HG03442 (cell line): ENCODE measurements at regions not wholly inside any gene's neighbourhood (a gene's known extent, or its start where the extent isn't known, plus 50 kb on each side); places are given as distances from the start of the nearest gene placed in this dataset.

Experiments used
- ATAC-seq: cut with Tn5 transposase; IDR thresholded peaks from one replicate; pipeline ENCODE4 v1.9.1; 2021; ENCODE audit warnings: mild to moderate bottlenecking, moderate library complexity; ENCODE audit not compliant: unreplicated experiment

GRCh38 chr7:46559194-46559832 lies 638.2 kb upstream of the IGFBP3 start:
- no peak for ATAC-seq

- no peak for ATAC-seq
Measured at GRCh38 chr7:46558482-46559193, 637.6 kb upstream of the IGFBP3 start.

DNA sequence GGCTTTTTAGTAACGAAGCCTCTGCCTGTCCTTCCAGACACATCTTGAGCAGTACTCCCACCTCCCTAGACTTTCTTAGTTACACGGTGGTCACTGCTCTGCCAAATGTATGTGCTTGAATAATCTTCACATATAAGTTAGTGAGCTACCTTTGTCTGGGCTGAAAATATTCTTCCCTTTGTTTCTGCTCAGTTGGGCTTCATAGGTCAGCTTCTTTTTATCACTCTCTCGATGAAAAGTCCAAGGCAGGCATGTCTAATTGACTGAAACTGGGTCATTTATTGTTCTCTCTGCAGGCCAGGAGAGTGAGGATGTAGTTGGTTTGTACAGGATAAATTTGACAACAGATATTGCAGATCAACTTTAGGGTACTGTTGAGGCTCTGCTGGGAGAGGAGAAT lies 636.7 kb upstream of the IGFBP3 start:
- no peak for ATAC-seq

- ATAC-seq = no peak
Measured at GRCh38 chr7:46557295-46557711, 636.2 kb upstream of the IGFBP3 start.

DNA sequence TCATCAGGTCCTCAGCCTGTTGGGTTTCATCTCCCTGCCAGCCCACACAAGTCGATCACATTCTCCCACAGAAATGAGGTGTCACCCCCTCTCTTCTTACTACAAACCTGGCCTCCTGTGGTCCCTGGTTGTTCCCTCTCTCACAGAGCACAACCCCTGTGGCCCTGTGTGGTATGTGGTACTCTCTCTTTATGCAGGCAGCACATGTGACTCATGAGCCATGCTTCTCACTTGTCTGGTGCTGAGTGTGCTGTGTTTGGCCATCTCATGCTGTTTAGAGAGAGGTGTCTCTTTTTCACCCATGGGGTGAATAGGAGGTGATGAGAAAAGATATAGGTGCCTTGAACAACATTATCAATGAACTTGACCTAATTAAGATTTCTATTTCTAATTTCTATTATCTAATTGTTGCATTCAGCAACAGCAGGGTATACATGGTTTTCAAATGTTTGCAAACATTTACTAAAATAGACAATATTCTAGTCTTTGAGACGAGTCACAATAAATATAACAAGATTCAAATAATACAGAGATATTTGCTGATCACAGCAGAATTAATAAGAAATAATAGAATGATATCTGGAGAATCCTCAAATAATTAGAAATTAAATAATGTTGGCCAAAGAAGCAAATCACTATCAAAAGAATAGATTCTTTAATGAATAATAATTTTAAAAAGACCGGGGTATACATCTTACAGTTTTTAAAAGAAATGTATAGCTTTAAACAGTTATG lies 633.8 kb upstream of the IGFBP3 start:
- ATAC-seq = no peak

- ATAC-seq = no peak
Measured at GRCh38 chr7:46551603-46552002, 630.5 kb upstream of the IGFBP3 start.

DNA sequence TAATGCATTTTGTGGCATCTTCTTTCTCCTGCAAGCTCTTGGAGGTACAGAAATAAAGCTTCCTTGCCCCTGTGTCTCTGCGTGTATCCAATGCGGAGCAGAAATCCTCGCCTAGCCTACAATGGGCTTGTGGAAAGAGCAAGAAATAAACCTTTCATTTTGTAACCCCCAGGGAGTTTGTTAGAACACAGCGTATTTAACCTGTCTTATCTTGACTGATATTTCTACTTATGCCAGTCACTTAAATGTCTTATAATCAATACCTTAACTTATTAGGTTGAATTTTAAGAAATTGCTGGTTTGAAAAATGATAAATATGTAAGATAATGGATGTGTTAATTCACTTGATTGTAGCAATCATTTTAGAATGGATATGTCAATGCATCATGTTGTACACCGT lies 629.8 kb upstream of the IGFBP3 start:
- no peak for ATAC-seq

GRCh38 chr7:46549892-46550639 lies 629.0 kb upstream of the IGFBP3 start:
- ATAC-seq = no peak

- ATAC-seq = no peak
Measured at GRCh38 chr7:46549347-46549746, 628.3 kb upstream of the IGFBP3 start.

- no peak for ATAC-seq
Measured at GRCh38 chr7:46547044-46547443, 626.0 kb upstream of the IGFBP3 start.

GRCh38 chr7:46545790-46546189 lies 624.7 kb upstream of the IGFBP3 start:
- no peak for ATAC-seq

- no peak for ATAC-seq
Measured at GRCh38 chr7:46544396-46545008, 623.4 kb upstream of the IGFBP3 start.

GRCh38 chr7:46542076-46542475 lies 621.0 kb upstream of the IGFBP3 start:
- ATAC-seq = no peak

DNA sequence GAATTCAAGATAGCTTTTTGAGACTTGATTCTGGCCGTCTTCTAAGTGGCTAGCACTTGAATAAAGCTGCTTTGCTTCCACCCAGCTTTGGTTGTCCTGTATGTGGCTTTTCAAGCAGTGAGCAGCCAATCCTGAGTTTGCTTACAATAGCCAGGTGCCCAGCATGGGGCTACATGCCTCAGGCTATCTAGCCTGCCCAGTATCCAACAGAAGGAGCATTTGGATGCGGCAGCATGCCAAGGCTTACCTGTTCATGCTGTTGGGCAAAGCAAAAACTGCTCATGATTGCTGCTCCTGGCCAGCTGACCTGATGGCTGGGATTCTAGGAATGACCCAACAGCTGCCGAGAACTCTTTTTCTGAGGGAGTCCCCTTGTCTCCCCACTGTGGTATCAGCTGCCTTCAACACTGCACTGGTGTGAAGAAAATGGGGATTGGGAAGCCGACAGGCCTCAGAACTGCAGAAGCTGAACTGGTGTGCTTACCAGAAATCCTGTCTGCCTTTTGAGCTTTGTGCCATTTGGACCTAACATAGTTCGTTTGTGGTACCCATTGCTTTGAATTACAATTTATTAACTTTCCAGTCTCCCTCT lies 618.9 kb upstream of the IGFBP3 start:
- ATAC-seq = no peak

DNA sequence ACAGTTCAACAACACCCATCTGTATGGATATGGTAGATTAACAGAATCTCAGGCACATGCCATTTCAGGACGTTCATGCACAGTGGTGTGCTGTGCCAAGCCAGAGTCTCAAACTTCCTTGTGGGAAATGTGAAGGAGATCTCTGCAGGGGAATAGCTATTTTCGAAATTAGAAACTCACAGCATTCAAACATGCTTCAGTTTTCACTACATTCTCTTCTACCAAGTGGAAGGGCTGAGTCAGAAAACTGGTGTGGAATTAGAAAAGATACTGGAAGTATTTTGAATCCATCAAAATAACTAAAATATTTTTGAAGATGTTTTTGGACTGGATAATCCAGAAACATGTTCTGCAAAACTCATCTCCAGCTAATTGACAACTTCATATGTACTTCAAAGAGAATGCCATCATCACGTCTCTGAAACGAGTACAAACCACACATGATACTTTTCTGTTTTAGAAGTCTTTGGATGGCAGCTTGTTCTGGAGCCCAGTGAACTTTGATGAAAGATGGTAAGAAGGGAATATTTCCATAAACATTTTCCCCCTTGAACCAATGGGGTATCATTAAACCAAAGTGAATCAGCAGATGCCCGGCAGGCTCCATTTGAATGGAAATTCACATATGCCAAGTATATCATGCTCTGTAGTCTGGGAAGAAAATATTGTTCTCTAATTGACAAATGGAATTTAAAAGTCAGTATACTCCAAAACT lies 616.3 kb upstream of the IGFBP3 start:
- ATAC-seq = no peak

GRCh38 chr7:46534664-46535588 lies 613.9 kb upstream of the IGFBP3 start:
- ATAC-seq = no peak

- no peak for ATAC-seq
Measured at GRCh38 chr7:46533946-46534345, 612.9 kb upstream of the IGFBP3 start.

DNA sequence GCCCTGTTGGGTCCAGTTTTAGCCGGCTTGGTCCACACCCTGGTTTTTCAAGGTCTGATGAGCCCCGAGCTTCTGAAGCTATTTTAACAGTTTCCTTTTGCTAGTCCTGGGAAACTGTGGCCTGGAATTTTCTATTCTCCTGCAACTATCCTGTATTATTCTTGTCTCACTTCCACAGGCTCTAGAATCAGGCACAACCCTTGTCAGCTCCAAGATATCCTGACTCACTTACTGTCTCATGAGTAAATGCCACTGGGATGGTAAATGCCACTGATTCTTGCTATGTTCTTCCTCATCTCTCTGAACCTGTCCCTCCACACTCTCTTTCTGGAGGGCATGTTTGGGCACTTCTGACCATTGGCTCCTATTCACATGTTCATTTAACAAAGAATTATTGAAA lies 611.5 kb upstream of the IGFBP3 start:
- no peak for ATAC-seq
